ENCODE measurements at regions not wholly inside any gene's neighbourhood (a gene's known extent, or its start where the extent isn't known, plus 50 kb on each side); places are given as distances from the start of the nearest gene placed in this dataset.
A peak's percentile ranks its signal among the peaks of the same experiment; 100 is the strongest.
"Not testable (repeated sequence)": the region's sequence is repeated elsewhere in the genome, so short reads cannot be mapped to it uniquely, and the experiment has no call there.

DNA sequence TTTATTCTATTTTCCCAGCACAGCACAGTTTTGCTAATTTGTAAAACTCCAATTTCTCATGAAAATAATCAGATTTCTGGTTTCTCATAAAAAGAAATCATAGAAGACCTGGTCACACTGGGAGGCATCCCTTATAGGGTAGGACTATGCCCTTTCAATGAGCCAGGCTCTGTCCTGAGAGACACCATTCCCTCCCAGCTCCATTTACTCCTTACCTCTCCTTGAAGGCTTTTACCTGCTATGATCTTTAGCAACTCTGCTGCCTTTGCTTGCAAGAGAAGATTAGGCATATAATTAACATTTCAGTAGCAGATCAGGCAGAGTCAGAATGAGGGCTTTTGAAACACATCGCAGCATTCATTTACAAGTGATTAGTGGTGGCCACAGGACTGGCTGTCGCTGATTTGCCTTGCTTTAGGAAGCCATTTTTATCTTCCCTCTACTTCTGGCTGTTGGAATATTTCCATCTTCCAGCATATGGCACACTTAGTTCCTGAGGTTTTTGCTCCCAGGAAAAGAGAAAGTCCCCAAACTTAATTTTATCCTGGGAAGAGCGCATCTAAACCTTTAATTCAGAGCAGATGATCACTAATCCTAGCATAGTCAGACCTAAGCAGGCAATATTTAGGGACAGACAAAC, 196.9 kb downstream of the SPATA31A1 start:
- intact Hi-C loops (cut with DNase I); DNase-seq: not testable (repeated sequence)

DNA sequence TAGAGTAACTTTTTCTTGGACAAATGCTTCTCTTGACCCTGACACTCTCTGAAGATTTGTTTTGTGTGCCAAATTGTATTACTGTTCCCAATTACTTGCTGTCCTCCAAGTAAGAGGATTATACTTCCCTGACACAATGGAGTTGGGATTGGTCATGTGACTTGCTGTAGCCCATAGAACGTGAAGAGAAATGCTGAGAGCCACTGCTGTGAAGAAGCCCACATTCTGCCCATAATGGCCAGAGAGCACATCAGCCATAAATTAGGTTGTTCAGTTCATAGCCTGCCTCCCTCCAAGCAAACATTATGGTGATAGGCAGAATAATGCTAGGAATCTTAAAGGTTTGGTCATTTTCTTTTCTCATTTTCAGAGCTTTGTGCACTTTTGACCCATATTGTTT, 198.9 kb downstream of the SPATA31A1 start:
- DNase-seq; intact Hi-C loops (cut with DNase I): not testable (repeated sequence)

DNA sequence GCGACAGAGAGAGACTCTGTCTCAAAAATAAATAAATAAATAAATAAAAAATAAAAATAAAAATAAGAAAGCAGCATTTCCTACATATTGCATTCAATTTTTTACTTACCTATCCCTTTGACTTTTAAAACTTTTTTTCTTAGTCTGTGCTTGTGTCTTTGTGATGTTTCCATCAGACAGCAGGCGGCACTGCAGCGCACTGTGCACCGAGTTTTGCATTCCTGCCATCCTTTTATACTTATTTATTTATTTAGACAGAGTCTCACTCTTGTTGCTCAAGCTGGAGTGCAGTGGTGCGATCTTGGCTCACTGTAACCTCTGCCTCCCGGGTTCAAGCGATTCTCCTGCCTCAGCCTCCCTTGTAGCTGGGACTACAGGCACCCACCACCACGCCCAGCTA, 203.9 kb downstream of the SPATA31A1 start:
- intact Hi-C loops (cut with DNase I) = not testable (repeated sequence)
- peak; percentile 31 to 87 (median 68) for DNase-seq

DNA sequence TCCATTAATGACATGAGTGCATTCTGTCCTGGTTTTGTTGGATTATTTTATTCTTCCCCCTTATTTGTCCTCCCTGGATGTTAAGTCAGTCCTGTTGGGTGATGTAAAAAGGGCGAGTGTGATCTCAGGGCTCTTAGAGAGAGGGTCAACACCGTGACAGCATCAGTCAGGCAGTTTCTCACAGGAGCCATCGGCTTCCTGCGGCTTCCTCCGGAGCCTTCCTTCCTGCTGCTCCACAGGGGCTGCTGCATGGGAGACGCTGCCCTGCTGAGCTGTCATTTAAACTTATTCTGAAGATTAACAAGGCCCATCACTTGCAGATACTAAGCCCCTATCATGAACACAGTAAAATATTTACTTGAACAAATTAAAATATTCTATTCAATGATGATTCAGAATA, 211.3 kb downstream of the SPATA31A1 start:
- DNase-seq; intact Hi-C loops (cut with DNase I): not testable (repeated sequence)

DNA sequence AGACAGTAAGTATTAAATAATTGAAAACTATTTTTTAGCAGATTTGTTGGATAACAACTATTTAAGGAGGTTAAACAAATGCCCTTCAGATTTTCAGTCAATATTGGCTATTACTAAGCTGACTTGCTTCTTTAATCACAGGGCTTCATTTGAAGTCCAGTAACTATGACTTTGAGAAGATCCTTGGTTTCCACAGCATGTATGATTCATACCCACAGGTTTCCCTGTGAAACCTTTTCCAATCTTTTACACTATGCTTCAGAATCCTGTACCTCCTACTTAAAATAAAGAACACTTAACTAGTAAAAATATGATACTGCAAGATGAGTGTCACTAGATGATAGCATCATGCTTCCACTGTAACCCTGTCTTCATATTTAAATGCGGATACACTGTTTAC, 211.9 kb downstream of the SPATA31A1 start:
- DNase-seq; intact Hi-C loops (cut with DNase I): not testable (repeated sequence)

DNA sequence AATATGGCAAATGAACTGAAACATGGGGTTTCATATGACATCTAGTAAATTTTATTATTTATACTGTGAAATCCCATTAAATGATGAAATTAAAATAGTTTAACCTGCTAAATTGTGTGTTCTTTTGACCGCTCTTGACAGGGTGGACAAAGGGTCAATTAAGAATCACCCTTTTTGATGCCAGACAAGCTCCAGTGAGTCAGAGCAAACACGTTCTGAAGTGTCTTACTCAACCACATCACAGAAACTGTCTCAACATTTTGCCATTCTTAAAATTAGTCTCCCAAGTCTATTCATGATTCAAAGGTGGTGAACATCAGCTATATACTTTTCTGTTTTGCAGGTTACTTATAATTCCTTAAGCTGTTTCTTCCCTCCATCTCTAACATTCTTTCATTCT, 213.4 kb downstream of the SPATA31A1 start:
- DNase-seq; intact Hi-C loops (cut with DNase I): not testable (repeated sequence)

DNA sequence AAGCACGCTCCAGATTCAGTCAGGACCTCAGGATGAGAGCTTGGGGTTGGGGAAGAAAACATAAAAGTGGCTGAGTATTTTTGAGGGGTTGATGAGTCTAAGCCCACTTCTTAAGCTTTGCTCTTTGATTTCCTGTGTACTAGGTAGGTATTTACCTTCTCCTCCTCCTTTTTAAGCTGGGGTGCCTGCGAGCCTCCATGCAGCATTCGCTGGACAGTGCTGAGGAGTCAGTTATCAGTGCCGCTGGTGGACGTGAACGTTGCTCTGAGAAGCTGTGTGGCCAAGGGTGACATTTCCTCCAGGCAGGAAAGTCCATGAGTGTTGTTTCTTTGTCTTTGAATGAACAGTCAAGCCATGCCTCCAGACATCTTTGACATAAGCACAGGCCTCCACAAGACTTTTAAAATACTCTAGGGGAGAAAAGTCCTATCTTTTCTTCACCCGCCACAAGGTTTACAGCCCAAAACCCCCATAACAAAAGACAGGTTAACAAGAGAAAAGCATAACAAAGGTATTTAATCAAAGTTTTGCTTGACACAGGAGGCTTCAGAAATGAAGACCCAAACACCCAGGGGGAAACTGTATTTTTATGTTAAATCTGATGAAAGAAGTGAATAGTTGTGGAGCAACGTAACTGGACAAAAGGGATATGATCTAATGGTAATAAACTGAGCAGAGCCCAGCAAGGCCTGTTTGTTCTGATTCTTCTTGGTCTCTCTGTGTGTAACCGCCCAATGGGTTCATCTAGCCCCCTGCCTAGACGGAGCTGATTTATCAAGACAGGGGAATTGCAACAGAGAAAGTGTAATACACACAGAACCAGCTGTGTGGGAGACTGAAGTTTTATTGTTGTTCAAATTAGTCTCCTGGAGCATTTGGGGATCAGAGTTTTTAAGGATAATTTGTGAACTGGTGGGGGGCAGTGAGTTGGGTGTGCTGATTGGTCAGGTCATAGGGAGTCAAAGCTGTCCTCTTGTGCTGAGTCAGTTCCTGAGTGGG, 217.9 kb downstream of the SPATA31A1 start:
- DNase-seq; intact Hi-C loops (cut with DNase I): not testable (repeated sequence)

DNA sequence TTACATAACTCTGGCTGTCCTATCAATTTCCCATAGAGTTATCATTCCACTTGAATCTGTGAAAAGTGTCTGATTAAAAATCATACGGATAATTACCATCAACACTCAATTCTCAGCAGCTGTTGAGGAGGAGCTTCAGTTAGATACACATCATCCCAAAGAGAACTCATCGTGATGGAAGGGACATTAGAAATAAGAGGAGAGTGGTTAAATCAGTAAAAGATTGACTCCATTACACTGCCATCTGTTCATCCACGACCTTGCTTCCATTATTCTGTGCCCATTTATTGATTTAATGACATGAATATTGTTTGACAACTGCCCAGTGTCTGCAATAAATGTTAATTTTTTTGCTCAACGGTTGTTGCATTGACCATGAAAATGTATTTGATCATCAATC, 223.5 kb downstream of the SPATA31A1 start:
- intact Hi-C loops (cut with DNase I); DNase-seq: not testable (repeated sequence)

DNA sequence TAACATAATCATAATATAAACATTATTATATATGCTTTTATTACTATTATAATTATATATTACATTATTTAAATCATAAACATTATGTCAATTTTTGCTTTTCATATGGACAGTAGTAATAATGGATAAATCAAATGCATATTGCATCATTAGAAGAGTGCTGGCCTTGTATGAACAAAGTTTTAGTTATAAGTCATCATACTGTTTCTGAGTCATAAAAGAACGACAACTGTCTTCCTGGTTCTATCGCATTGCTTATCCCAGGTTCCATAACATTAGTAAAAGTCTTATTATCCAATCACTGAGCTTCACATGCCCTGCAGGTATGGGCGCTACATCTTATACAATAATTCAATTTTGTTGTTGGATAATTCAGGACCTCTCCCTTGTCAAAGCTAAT, 225.8 kb downstream of the SPATA31A1 start:
- DNase-seq; intact Hi-C loops (cut with DNase I): not testable (repeated sequence)

DNA sequence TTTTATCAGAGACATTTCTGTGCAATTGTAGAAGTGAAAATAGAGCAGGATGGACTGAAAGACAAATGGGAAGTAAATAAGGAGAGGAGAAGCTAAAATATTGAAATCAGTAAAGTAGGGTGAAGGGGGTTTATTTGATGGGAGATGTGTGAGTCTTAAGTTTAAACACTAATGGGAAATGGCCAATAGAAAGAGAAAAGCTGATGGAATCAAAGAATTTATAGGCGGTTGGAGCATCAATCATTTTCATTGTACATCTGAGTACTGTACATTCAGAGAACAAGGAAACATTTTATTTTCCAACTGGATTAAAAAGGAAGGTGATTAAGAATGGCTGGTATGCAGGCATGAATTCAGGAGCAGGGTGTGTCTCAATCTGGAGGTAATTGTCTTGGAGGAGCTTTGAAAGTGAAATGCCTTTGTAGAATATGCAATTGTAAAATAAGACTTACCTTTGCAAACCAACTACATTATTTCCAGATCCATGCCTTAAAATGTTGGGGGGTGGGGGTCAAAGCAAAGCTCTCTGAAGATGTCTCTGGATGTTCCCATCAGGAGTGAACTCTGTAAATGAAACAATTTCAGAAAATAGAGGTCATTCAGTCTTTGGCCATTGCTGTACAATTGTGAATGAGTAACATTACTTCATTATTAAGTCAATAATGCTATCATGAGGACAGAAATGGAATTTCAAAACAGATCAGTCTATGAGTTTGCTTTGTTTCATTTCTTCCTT, 227.4 kb downstream of the SPATA31A1 start:
- DNase-seq; intact Hi-C loops (cut with DNase I): not testable (repeated sequence)

DNA sequence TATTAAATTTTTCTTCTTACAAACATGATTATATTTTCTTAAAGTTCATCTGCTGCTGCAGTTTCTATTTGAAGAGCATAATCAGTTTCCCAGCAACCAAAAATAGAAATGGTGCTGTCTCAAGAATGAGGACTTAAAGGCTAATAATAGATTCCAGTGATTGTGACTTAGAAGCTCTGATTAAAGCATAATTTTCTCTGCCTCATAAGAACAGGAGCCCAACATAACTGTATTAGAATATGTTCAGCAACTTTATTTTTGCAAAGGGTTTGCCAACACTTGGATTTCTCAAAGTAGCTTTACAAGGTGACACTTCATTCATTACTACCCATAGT, 227.9 kb downstream of the SPATA31A1 start:
- DNase-seq; intact Hi-C loops (cut with DNase I): not testable (repeated sequence)

DNA sequence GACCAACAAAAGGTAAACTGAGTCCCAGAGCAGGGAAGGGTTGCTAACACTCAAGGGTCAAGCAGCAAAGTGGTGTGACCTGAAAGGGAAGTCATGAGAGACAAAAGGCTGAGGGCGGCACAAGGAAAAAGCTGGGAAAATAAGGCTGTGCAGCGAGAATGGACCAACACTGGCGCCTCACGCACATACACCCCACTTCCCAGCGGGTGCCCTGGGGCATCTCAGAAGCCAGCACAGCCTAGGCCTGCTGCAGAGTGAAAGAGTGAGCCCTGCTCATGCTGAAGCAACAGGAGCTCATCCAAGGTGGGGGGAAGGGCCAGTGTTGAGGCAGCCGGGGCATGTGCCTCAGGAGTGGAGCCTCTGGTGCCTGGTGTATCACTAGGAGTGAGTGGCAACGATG, 229.8 kb downstream of the SPATA31A1 start:
- DNase-seq; intact Hi-C loops (cut with DNase I): not testable (repeated sequence)

DNA sequence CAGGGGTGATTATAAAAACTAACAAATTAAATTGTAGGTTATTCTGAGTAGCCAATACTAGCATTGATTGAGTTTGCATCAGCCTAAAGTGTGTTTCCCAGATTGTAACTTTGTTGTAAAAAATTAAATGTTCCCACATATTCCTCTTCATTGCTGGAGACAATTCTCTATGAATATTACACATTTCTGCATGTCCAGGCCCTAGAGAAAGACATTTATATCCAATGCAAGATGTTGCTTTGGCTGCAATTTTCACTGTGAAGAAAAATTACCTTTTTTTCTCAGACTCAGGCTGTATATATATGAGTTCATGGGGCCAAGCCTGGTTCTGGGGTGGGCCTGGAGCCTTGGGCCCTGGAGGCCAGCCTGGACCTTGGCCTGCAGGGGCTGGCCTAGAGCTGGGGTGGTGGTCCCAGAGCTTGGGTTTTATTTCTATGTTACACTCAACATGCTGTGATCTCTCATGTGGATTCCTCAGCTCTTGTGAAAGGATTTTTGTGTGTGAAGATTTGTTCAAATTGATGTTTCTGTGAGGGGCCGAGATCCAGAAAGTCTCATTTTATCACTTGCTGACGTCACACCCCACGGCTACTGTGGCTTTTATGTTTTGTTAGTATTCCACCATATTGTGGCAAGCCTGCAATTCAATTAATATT, 232.5 kb downstream of the SPATA31A1 start:
- intact Hi-C loops (cut with DNase I) = no loop called here
- peak in 1 of 42 donors; percentile 1 for DNase-seq

DNA sequence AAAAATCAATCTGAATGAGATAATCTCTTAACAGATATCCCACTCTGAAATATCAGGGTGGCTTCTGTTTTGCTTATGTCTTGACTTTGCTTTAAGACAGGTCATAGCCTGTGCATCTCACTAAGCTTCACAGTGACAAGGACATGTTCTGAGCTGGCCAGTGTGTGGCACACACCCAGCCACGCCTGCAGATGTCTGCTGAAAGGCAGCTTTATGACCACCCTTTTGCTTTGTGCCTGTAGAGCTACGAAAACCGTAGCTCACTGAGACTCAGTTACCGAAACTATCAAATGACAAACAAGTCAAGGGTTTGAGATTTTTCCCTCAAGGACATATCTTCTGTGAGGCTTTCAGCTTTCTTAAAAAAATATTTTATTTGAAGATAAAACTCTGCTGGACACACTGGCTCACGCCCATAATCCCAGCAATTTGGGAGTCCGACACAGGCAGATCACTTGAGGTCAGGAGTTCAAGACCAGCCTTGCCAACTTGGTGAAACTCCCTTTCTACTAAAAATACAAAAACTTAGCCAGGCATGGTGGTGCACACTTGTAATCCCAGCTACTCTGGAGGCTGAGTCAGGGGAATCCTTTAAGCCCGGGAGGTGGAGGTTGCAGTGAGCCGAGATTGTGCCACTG, 233.2 kb downstream of the SPATA31A1 start:
- DNase-seq = peak in 17 of 42 donors; percentile 7 to 54 (median 33)
- intact Hi-C loops (cut with DNase I) = no loop called here

DNA sequence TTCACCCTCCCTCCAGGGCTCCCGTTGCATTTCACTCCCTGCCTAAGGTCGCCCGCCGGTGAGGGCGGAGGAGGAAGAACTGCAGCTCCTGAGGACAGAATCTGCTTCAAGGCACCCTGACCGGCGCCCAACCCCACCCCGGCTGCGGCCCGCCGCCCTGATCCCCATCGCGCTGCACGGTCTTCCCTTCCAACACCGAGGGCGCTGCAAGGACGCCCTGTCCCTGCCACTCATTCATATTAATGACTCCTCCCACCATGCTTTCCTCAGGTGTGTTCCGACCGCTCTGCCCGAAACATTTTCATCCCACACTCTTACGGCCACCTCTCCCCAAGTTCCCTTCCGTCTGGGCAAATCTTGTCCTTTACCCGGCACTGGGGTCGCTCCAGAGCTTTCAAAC, 248.6 kb downstream of the SPATA31A1 start:
- DNase-seq; intact Hi-C loops (cut with DNase I): not testable (repeated sequence)

DNA sequence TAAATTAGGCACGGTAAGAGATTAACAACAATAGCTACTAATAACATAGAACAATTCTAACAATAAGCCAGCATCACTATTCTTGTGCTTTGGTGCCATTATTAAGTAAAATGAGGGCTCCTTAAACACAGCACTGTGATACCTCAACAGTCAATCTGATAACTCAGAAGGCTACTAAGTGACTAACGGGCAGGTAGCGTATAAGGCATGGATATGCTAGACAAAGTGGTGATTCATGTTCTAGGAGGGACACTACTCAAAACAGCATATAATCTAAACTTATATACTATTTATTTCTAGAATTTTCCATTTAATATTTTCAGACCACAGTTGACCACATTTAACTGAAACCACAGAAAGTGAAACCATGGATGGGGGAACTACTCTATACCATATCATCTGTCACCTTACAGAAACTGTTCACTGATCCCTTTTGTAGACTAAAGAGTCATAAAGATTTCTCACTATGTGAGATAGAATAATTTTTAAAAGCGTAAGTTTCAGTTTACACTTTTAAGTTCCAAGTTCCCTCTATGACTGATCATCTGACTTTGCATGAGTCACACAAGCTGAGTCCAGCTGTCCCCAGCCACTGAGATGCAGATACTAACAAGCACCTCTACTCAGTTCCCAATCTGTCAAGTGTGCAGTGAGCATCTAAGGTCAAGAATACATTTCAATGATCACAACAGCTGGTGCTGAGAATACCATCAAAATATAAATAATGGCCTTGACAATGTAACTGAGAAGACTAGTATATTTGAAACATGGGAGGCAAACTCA, 256.2 kb downstream of the SPATA31A1 start:
- DNase-seq; intact Hi-C loops (cut with DNase I): not testable (repeated sequence)

DNA sequence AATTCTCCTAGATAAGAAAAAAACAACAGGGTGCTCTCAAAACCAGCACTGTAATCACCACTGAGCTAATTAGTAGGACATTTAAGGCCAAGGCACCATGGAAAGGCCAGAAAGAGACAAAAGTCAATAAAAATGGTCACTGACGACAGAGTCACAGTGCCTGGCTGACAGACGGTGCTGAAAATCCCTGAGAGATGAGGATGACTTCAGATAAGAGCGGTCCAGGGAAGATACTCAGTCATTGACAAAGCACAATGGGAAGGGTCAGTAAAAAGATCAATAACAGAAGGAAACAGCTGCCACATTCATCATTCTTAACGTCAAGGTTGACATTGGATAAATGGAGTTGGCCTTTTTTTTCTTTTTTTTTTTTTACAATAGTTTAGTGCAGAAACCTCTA, 261.0 kb downstream of the SPATA31A1 start:
- intact Hi-C loops (cut with DNase I); DNase-seq: not testable (repeated sequence)

DNA sequence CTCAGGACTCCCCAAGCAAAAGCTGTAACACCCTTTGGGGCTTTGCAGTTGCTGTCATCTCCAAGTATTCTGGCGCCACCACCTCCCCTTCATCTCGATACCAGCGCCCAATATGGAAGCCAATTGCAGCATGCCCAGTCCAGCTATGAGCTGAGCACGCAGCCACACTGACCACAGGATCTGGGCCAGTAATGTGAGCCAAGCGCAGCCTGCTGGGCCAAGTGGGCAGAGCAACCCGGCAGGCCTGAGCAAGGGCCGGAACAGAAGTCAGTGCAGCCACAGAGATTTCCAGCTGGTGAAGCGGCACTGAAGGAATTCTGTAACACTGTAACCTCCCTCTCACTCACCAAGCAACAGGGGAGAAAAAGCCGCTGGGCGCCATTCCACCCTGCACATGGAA, 268.6 kb downstream of the SPATA31A1 start:
- DNase-seq; intact Hi-C loops (cut with DNase I): not testable (repeated sequence)
